ENCODE measurements at regions not wholly inside any gene's neighbourhood (a gene's known extent, or its start where the extent isn't known, plus 50 kb on each side); places are given as distances from the start of the nearest gene placed in this dataset.
A peak's percentile ranks its signal among the peaks of the same experiment; 100 is the strongest.

GRCh38 chr3:171933441-171933840 is 90.3 kb downstream of the TMEM212 start:
- no peaks in the 10 kb centered on the region for H3F3A ChIP-seq (replicated peaks; ENCODE audit: low read depth)
- H3K4me3 ChIP-seq: no peak overlapping the region
- H3K9me3 Mint-ChIP-seq: no peaks in the 10 kb centered on the region; the same call in 2 of the 3 replicates
- no peaks in the 10 kb centered on the region for H3K36me3 Mint-ChIP-seq (ENCODE audit: low read depth)
- H3K27me3 Mint-ChIP-seq (ENCODE audit: insufficient read depth, low read depth, poor library complexity): no peaks in the 10 kb centered on the region
- H3K27ac ChIP-seq (ENCODE audit: low read depth): no peak overlapping the region
- H3K4me2 ChIP-seq: no peak overlapping the region
- no peaks in the 10 kb centered on the region for H3K79me2 ChIP-seq (replicated peaks; ENCODE audit: insufficient read depth)
- H2AFZ ChIP-seq: 0 out of 2 replicates have a peak overlapping the region, but pooled peaks have one; percentile 30
- H4K20me1 ChIP-seq (replicated peaks; ENCODE audit: insufficient read depth): no peaks in the 10 kb centered on the region
- H3K4me3 Mint-ChIP-seq: no peak overlapping the region
- H3K4me1 ChIP-seq (ENCODE audit: insufficient read depth): no peaks in the 10 kb centered on the region
- no peaks in the 10 kb centered on the region for H3K36me3 ChIP-seq (ENCODE audit: insufficient read depth)
- peaks cover 6% of the 10 kb centered on the region; the same call in 1 of the 3 replicates for H3K4me1 Mint-ChIP-seq
- DNase-seq (ENCODE audit: low spot score) (no peak), ATAC-seq (no peak)
- H3K27me3 ChIP-seq (ENCODE audit: insufficient read depth): no peaks in the 10 kb centered on the region
- peaks cover 17% of the 10 kb centered on the region; the same call in 1 of the 2 replicates for H3K9me2 ChIP-seq (ENCODE audit: insufficient read depth)
- H3K27ac Mint-ChIP-seq: no peak overlapping the region
- no peak for TF ChIP-seq CREB1 (CRISPR knock-in tag; IDR thresholded peaks at IDR 0.05; ENCODE audit: low read depth)
- TF ChIP-seq POLR2AphosphoS5 (IDR thresholded peaks at IDR 0.05; ENCODE audit: low read depth): no peak
- no peak for TF ChIP-seq STAT1 (IDR thresholded peaks at IDR 0.05; ENCODE audit: unreplicated experiment)
- no peak for TF ChIP-seq ZNF331 (CRISPR knock-in tag; IDR thresholded peaks at IDR 0.05; ENCODE audit: low read depth)
- TF ChIP-seq JUNB (IDR thresholded peaks at IDR 0.05; ENCODE audit: unreplicated experiment): no peak
- no peak for TF ChIP-seq EZH2 (IDR thresholded peaks at IDR 0.05; ENCODE audit: low read depth, unreplicated experiment)
- TF ChIP-seq, protein P1, sequence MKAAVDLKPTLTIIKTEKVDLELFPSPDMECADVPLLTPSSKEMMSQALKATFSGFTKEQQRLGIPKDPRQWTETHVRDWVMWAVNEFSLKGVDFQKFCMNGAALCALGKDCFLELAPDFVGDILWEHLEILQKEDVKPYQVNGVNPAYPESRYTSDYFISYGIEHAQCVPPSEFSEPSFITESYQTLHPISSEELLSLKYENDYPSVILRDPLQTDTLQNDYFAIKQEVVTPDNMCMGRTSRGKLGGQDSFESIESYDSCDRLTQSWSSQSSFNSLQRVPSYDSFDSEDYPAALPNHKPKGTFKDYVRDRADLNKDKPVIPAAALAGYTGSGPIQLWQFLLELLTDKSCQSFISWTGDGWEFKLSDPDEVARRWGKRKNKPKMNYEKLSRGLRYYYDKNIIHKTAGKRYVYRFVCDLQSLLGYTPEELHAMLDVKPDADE (IDR thresholded peaks at IDR 0.05): no peak
- TF ChIP-seq ZNF114 (CRISPR knock-in tag; IDR thresholded peaks at IDR 0.05): no peak
- TF ChIP-seq ZNF462 (CRISPR knock-in tag; IDR thresholded peaks at IDR 0.05): no peak

All from GM23338 (cell line).